HG02840 (cell line): ENCODE measurements at regions not wholly inside any gene's neighbourhood (a gene's known extent, or its start where the extent isn't known, plus 50 kb on each side); places are given as distances from the start of the nearest gene placed in this dataset.

Experiments used
- ATAC-seq: cut with Tn5 transposase; IDR thresholded peaks from one replicate; pipeline ENCODE4 v1.9.1; 2021; ENCODE audit warnings: mild to moderate bottlenecking, moderate library complexity, moderate number of reproducible peaks; ENCODE audit not compliant: unreplicated experiment, low FRiP score

DNA sequence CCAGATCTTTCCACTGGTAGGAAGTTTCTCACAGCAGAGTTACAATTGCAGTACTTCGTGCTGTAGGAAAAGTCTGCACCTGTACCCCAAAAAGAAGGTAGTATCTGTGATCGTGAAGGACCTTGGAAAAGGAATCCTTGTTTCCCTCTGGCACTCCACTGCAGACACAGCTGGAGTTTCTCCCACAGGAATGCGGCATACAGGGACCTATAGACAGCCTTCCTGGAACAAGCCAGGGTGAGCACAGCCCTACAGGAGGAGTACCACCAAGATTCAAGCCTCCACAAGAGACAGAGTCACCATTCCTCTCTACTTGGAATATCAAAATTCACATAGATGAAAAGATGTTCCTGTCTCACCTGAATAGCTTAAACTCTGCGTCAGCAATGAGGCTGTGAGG is 372.4 kb downstream of the CMPK2 start:
- no peak for ATAC-seq

- no peak for ATAC-seq
Observed at GRCh38 chr2:6493669-6494068, 372.0 kb downstream of the CMPK2 start.

GRCh38 chr2:6495466-6495865 is 370.2 kb downstream of the CMPK2 start:
- no peak for ATAC-seq

DNA sequence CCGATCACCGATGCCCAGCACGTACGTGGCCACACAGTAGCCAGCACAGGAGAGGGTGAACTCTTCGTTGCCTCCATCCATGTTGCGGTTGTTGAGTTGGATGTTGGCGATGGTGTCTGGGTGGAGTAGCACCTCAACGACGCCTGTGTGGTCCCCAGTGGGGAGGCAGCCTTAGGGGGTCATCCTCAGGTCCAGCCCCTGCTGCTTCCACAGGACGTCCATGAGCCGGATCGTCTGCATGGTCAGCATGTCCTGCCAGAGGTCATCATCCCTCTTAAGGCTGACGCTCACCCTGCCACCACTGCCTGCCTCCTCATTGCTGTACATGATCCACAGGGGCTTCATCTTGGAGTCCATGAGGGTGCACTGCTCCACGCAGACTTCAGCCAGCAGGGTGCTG is 369.3 kb downstream of the CMPK2 start:
- no peak for ATAC-seq

- no peak for ATAC-seq
Observed at GRCh38 chr2:6497048-6497447, 368.7 kb downstream of the CMPK2 start.

- no peak for ATAC-seq
Observed at GRCh38 chr2:6498841-6499240, 366.9 kb downstream of the CMPK2 start.

- ATAC-seq: no peak
Observed at GRCh38 chr2:6499691-6500090, 366.0 kb downstream of the CMPK2 start.

GRCh38 chr2:6506361-6506794 is 359.3 kb downstream of the CMPK2 start:
- no peak for ATAC-seq

- no peak for ATAC-seq
Observed at GRCh38 chr2:6506859-6507258, 358.8 kb downstream of the CMPK2 start.

DNA sequence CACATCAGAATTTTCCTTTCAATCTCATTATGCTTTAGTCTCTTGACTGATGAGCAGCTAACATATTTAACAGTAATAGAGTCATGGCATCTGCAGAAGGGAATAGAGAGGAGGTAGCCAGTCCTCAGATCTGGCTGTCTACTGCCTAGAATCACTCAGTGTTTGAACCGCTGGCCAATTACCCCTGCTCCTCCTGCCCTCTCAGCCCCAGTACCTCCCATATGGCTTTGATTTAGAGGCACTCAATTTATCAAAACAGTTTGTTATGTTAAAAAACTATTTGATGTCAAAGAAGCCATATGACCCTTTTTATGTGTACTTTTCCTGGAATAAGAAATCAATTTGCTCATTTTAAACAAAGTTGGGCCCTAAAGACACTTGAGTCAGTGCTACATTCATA is 355.2 kb downstream of the CMPK2 start:
- ATAC-seq: no peak

DNA sequence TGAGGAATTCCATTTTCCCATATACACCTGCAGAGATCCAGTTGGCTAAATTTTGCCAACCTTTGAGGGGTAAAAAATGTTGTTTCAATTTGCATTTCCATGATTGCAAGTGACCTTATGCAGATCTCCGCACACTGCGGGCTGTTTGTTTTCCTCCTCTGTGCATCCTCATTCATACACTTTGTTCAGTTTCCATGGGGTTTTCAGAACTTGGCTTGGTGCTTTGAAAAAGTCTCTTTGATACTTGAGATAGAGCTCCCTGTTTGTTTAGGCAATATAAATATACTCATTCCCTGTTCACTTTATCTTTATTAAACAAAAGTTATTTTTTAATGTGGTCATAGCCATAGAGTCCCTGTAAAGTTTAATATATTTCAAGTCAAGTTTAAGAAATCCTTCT is 353.1 kb downstream of the CMPK2 start:
- no peak for ATAC-seq

GRCh38 chr2:6516674-6517073 is 349.0 kb downstream of the CMPK2 start:
- no peak for ATAC-seq

DNA sequence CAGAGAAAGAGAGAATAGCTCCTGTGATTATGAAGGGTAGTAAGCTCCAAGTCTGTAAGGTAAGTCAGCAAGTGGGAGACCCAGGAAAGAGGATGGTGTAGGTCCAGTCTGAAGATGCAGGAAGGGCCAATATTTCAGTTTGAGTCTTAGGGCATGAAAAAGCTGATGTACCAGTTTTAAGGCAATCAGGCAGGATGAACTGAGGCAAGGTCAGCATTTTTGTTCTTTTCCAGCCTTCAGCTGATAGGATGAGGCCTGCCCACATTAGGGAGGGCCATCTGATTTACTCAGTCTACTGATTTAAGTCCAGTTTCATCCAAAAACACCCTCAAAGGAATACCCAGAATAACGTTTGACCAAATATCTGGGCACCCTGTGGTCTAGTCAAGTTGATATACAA is 347.3 kb downstream of the CMPK2 start:
- ATAC-seq: no peak

DNA sequence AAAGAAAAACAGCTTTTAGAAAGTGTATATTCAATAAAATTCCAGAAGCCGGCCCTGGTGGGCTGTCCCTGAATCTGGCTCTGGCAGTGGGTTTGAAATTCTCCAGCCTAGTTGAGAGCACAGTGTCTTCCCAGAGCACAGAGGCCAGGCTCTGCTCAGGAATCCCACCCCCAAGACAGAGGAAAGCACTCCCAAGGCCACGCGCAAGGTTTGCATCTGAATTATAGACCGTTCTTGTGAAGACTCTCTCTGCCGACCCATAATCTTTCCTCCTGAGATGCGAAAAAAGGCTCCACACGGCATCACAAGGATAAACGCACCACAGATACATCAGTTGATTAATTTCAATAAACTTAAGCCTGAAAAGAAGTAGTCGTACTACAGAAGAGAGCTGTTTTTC is 342.2 kb downstream of the CMPK2 start:
- no peak for ATAC-seq

DNA sequence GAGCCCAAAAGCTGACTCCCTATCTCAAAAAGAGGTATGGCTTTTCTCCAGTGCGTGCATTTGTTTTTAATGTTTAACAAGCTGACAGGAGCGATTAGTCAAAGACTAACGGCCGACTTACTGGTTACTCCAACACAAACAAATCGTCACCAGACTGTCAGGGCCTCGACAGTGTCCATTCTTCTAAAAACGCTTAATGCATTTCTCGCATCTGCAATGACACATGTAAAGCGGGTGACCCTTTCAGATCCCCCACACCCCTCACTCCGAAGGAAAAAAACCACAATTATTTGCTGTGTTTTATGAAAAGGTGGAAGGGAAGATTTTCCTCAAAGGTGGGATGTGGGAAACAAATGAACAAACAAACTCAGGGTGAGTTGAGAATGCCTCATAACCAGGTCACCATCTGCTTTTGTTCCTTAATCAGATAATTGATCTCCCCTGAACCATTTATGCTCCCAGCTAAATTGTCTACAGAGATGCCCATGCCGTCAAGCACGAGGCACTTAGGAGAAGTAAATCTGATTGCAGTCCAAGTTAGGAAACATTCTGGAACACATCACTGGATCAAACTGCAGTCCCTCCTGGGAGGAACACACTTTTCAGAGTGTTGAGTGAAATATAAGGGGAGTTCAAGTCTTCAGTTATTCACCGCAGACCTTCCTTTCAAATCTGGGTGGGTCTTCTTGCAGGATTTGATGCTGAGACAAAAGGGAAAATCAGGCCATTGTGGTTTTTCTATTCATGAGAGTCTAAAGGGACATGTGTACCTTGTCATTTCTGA is 340.8 kb downstream of the CMPK2 start:
- ATAC-seq: no peak

- no peak for ATAC-seq
Observed at GRCh38 chr2:6525475-6525964, 340.2 kb downstream of the CMPK2 start.

- no peak for ATAC-seq
Observed at GRCh38 chr2:6526093-6526824, 339.4 kb downstream of the CMPK2 start.

GRCh38 chr2:6531304-6531703 is 334.4 kb downstream of the CMPK2 start:
- no peak for ATAC-seq

DNA sequence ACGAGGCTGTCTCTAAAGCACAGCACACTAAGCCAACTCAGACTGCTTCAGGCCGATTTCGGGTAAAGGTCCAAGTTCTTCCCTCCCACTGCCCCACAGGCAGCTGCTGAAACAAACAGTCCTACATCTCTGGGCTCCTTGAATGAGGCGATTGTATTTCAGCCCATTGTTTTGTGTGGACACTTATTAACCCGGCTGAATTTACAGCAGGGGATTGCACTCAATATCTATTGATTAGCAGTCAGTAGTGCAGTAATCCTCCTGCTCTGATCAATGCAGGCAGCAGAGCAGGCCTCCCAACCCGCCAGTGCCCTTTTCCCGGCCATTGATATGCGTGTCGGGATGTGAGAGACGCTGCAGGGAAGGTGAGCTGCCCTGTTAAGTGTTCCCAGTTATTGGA is 330.1 kb downstream of the CMPK2 start:
- ATAC-seq: no peak

GRCh38 chr2:6538607-6539006 is 327.1 kb downstream of the CMPK2 start:
- ATAC-seq: no peak

DNA sequence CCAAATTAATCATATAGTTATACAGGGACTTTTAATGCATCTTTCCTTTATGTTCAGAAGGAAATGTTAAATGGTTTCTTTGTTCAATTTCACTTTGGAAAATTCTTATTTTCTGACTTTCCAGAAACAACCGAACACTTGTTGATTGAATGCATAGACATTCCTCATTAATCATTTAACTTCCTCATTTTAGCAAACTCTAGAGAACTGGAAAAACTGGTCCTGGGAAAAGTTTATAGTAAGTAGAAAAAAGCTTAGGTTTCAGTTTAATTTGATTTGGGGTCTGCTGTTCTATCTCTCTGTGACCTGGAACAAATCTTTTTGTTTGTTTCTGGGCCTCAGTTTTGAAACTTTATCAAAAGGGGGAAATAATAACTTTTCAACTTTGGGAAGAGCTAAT is 320.4 kb downstream of the CMPK2 start:
- no peak for ATAC-seq

DNA sequence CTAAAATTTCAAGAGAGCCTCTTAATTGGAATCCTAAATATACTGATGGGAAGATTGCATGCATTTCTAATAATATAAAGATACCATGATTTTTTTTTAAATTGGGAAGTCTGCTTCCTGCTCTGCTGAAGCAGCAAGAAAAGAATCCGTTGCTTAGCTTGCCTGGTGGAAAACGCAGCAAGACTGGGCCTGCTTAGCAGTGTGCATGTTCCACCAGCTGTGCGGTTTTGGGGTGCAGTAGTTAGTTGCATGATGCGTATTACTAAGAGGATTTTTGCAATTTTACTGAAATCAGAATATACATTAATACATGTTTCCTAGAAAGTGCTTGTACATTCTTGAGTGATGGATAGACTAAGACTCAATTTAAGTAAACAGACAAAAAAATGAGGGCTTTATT is 319.9 kb downstream of the CMPK2 start:
- no peak for ATAC-seq
